GM13976 (cell line): ENCODE measurements at regions not wholly inside any gene's neighbourhood (a gene's known extent, or its start where the extent isn't known, plus 50 kb on each side); places are given as distances from the start of the nearest gene placed in this dataset.

Source experiments
- DNase-seq: peaks from one replicate; pipeline ENCODE4 v3.0.0; 2012; ENCODE audit warnings: low spot score
- CTCF ChIP-seq: IDR thresholded peaks from 2 replicates; pipeline ENCODE4 v1.5.1; 2012; ENCODE audit warnings: borderline replicate concordance, mild to moderate bottlenecking; ENCODE audit not compliant: insufficient read depth; ENCODE audit errors: extremely low read depth, missing control alignments, control extremely low read depth
- in situ Hi-C: fragments of 300-500 bp; cut with MboI; formaldehyde crosslinking; loops from one replicate; pipeline ENCODE4 v1.12.0; 2022; ENCODE audit warnings: low sequenced_read_pairs, mixed read lengths, inconsistent platforms; ENCODE audit not compliant: unreplicated experiment

GRCh38 chr21:35664683-35665082 lies 395.6 kb downstream of the SETD4 start:
- DNase-seq: peak; percentile 13
- in situ Hi-C loops: no loop called here
- TF ChIP-seq CTCF: no peak

GRCh38 chr21:35663856-35664606 lies 396.3 kb downstream of the SETD4 start:
- in situ Hi-C loops: no loop called here
- DNase-seq: no peak
- TF ChIP-seq CTCF: no peak

GRCh38 chr21:35658242-35658641 lies 402.1 kb downstream of the SETD4 start:
- DNase-seq: peak; percentile 24
- no peak for TF ChIP-seq CTCF
- in situ Hi-C loops: no loop called here

- no peak for TF ChIP-seq CTCF
- in situ Hi-C loops: no loop called here
Measured at GRCh38 chr21:35652872-35653271, 407.5 kb downstream of the SETD4 start.

GRCh38 chr21:35652196-35652595 lies 408.1 kb downstream of the SETD4 start:
- in situ Hi-C loops: no loop called here
- no peak for DNase-seq
- TF ChIP-seq CTCF: no peak

More at GRCh38 chr21:35652872-35653271, 407.5 kb downstream of the SETD4 start:
- no peak for DNase-seq

GRCh38 chr21:35651196-35651595 lies 409.1 kb downstream of the SETD4 start:
- no peak for TF ChIP-seq CTCF
- no peak for DNase-seq
- in situ Hi-C loops: no loop called here
